ENCODE measurements at regions not wholly inside any gene's neighbourhood (a gene's known extent, or its start where the extent isn't known, plus 50 kb on each side); places are given as distances from the start of the nearest gene placed in this dataset.

DNA sequence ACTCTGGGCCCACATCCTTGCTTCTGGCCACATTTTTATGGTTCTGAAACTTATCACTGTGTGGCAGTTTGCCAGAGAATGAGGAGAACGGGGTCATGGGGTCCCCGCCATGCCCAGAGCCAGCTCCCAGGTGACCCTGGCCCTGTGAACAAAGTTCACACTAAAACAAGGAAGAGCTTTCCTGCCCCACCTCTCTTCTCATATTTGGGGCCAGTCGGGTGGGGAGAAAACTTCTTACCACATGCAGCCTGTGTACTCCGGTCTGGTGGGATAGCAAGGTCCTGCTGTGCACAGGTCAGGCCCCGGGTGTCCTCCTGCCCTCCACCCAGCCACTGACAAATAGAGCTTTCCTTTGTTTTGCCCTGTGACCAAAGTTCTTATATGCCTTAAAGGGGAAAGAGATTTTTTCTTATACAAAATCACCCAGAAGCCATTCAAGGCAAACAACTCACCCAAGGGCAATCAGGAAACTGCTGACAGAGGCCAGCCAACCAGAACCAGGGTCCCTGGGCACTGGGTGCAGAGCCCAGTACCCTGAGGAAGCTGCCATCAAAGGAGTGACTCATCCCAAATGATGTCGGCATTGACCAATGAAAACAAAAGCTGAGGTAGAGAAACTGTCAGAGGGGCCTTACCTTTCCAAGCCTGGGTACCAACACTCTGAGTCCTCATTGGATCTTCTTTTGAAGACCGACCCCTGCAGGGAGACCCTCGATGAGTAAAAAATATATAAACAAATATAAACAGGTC lies 53.6 kb downstream of the OLIG1 start:
- TF ChIP-seq, protein P1, sequence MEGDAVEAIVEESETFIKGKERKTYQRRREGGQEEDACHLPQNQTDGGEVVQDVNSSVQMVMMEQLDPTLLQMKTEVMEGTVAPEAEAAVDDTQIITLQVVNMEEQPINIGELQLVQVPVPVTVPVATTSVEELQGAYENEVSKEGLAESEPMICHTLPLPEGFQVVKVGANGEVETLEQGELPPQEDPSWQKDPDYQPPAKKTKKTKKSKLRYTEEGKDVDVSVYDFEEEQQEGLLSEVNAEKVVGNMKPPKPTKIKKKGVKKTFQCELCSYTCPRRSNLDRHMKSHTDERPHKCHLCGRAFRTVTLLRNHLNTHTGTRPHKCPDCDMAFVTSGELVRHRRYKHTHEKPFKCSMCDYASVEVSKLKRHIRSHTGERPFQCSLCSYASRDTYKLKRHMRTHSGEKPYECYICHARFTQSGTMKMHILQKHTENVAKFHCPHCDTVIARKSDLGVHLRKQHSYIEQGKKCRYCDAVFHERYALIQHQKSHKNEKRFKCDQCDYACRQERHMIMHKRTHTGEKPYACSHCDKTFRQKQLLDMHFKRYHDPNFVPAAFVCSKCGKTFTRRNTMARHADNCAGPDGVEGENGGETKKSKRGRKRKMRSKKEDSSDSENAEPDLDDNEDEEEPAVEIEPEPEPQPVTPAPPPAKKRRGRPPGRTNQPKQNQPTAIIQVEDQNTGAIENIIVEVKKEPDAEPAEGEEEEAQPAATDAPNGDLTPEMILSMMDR (IDR thresholded peaks at IDR 0.05) = no peak
- no peak for TF ChIP-seq ZFX (IDR thresholded peaks at IDR 0.05; ENCODE audit: borderline replicate concordance)
